GM12878 (cell line): ENCODE measurements at regions not wholly inside any gene's neighbourhood (a gene's known extent, or its start where the extent isn't known, plus 50 kb on each side); places are given as distances from the start of the nearest gene placed in this dataset.

Source experiments
- ATAC-seq: fragments of 200-7000 bp; cut with Tn5 transposase; 3 replicates; pipeline ENCODE4 v1.9.1; 2020; ENCODE audit warnings: mild to moderate bottlenecking, moderate library complexity
- BruUV-seq: library from RNA; stranded (reverse); fragments of 400-500 nt; replicated peaks from 2 replicates; lab custom pipeline; 2021; lab: Mats Ljungman, UMichigan
- CTCF ChIA-PET: fragments of 300-600 bp; sonication (Branson Sonifier 250); formaldehyde crosslinking; extraction: SDS; loops from one replicate; lab custom pipeline; 2021; ENCODE audit warnings: inconsistent platforms; lab: Yijun Ruan, JAX
- POLR2A ChIA-PET: fragments of 350-600 bp; formaldehyde crosslinking; extraction: SDS; loops from one replicate; lab custom pipeline; 2021; ENCODE audit warnings: inconsistent platforms; lab: Charles Lee
- RAD21 ChIA-PET: fragments of 300-600 bp; sonication (Branson Sonifier 250); formaldehyde crosslinking; loops from one replicate; lab custom pipeline; 2023; ENCODE audit warnings: antibody characterized with exemption; ENCODE audit not compliant: unreplicated experiment; lab: Charles Lee
- SMC1A ChIA-PET: fragments of 300-600 bp; sonication (Branson Sonifier 250); formaldehyde crosslinking; loops from one replicate; lab custom pipeline; 2023; ENCODE audit not compliant: unreplicated experiment, uncharacterized antibody; lab: Charles Lee
- DNase-seq: peaks from one replicate; pipeline ENCODE4 v3.0.0-alpha.2; 2011; ENCODE audit warnings: low read depth, low spot score
- FAIRE-seq: peaks from 3 replicates; lab custom pipeline; 2011; peaks lifted over from hg19 to GRCh38; lab: Jason Lieb, UNC
- H2AFZ ChIP-seq: 2 replicates; pipeline ENCODE4 v1.6.0; 2011; ENCODE audit warnings: low read depth, low read length, control low read depth; ENCODE audit not compliant: control insufficient read depth
- H3K27ac ChIP-seq: 2 replicates; pipeline ENCODE4 v1.5.1; 2011; ENCODE audit warnings: control low read depth; ENCODE audit not compliant: control insufficient read depth, insufficient read depth
- H3K27me3 ChIP-seq, 2 experiments: replicated peaks in 1 of 2; 2 replicates each; pipeline versions ENCODE4 v1.6.0 to v1.6.1; 2011; ENCODE audit warnings: low read length in 1 of 2; ENCODE audit not compliant: control insufficient read depth in 2 of 2, insufficient read depth in 2 of 2
- H3K36me3 ChIP-seq, 2 experiments: 2 replicates each; pipeline ENCODE4 v1.5.1; 2011; ENCODE audit warnings: low read length in 1 of 2; ENCODE audit not compliant: control insufficient read depth in 2 of 2, insufficient read depth in 2 of 2
- H3K4me1 ChIP-seq: 2 replicates; pipeline ENCODE4 v1.6.1; 2011; ENCODE audit warnings: mild to moderate bottlenecking, low read length, moderate library complexity, mixed read lengths; ENCODE audit not compliant: control insufficient read depth, insufficient read depth
- H3K4me2 ChIP-seq: 2 replicates; pipeline ENCODE4 v1.6.0; 2011; ENCODE audit warnings: control low read depth; ENCODE audit not compliant: control insufficient read depth, insufficient read depth
- H3K4me3 ChIP-seq: fragments of 200-600 bp; sonication (generic); 2 replicates; pipeline ENCODE4 v1.5.1; 2016
- H3K79me2 ChIP-seq: 2 replicates; pipeline ENCODE4 v1.6.0; 2011; ENCODE audit warnings: low read length; ENCODE audit not compliant: control insufficient read depth, insufficient read depth
- H3K9ac ChIP-seq: 2 replicates; pipeline ENCODE4 v1.8.0; 2011; ENCODE audit warnings: low read length, control low read depth, mixed read lengths; ENCODE audit not compliant: control insufficient read depth, insufficient read depth
- H3K9me3 ChIP-seq: replicated peaks from 3 replicates; pipeline ENCODE4 v1.5.1; 2011; ENCODE audit warnings: mild to moderate bottlenecking, low read length; ENCODE audit not compliant: control insufficient read depth, insufficient read depth
- H4K20me1 ChIP-seq: 2 replicates; pipeline ENCODE4 v1.6.0; 2011; ENCODE audit not compliant: control insufficient read depth, insufficient read depth
- CBX5 ChIP-seq: sonication (generic); IDR thresholded peaks from 2 replicates; pipeline ENCODE4 v1.6.1; 2016; ENCODE audit warnings: low read depth, moderate library complexity, mild to moderate bottlenecking, inconsistent platforms
- KDM1A ChIP-seq: fragments of 200-600 bp; sonication (generic); IDR thresholded peaks from 2 replicates; pipeline ENCODE4 v1.6.1; 2016; ENCODE audit warnings: borderline replicate concordance
- PML ChIP-seq: IDR thresholded peaks from 2 replicates; pipeline ENCODE4 v1.6.1; 2012; ENCODE audit warnings: low read length, inconsistent platforms
- POLR2A ChIP-seq: IDR thresholded peaks from 2 replicates; pipeline ENCODE4 v1.6.1; 2011; ENCODE audit warnings: low read depth, mild to moderate bottlenecking, low read length
- SIN3A ChIP-seq: IDR thresholded peaks from 2 replicates; pipeline ENCODE4 v1.6.1; 2012; ENCODE audit warnings: low read depth, low read length, improper control_type of control experiment
- SMARCA5 ChIP-seq: fragments of 450-650 bp; IDR thresholded peaks from 2 replicates; pipeline ENCODE4 v1.6.1; 2017; ENCODE audit warnings: mild to moderate bottlenecking
- ZNF274 ChIP-seq: IDR thresholded peaks from one replicate; pipeline ENCODE4 v1.8.0; 2011; ENCODE audit not compliant: insufficient read length, insufficient read depth
- ZNF384 ChIP-seq: IDR thresholded peaks from 2 replicates; pipeline ENCODE4 v1.6.1; 2012; ENCODE audit warnings: low read depth, mild to moderate bottlenecking, low read length, improper control_type of control experiment, borderline replicate concordance
- ZNF622 ChIP-seq: fragments of 450-650 bp; IDR thresholded peaks from 2 replicates; pipeline ENCODE4 v1.6.1; 2017; ENCODE audit warnings: mild to moderate bottlenecking, inconsistent platforms
- WGBS: methylation state at CpG from one replicate; pipeline ENCODE4 v1.1.6; 2016; ENCODE audit warnings: low lambda C conversion rate; ENCODE audit not compliant: insufficient replicate concordance, insufficient coverage; ENCODE audit errors: missing lambda C conversion rate; 5-methylcytosine and 5-hydroxymethylcytosine counted together
- in situ Hi-C: fragments of 300-500 bp; cut with MboI; formaldehyde crosslinking; loops from 9 replicates; pipeline ENCODE4 v1.14.3; 2018; ENCODE audit warnings: mixed read lengths
- intact Hi-C: fragments of 100-400 bp; cut with micrococcal nuclease; formaldehyde crosslinking; loops from one replicate; pipeline ENCODE4 v1.14.2; 2022; ENCODE audit not compliant: unreplicated experiment
- TF ChIP-seq, protein P1 (sequence below): fragments of 450-650 bp; IDR thresholded peaks from 2 replicates; pipeline ENCODE4 v1.6.1; 2017; ENCODE audit warnings: antibody characterized with exemption, mild to moderate bottlenecking, moderate library complexity
- TF ChIP-seq, protein P2 (sequence below): fragments of 450-650 bp; IDR thresholded peaks from 2 replicates; pipeline ENCODE4 v1.6.1; 2017; ENCODE audit warnings: low read depth, mild to moderate bottlenecking, moderate library complexity
- TF ChIP-seq, protein P3 (sequence below): fragments of 450-650 bp; IDR thresholded peaks from 2 replicates; pipeline ENCODE4 v1.6.1; 2016; ENCODE audit warnings: mild to moderate bottlenecking
- TF ChIP-seq, protein P4 (sequence below): IDR thresholded peaks from 2 replicates; pipeline ENCODE4 v1.6.1; 2011; ENCODE audit warnings: borderline replicate concordance, low read depth, mild to moderate bottlenecking, moderate library complexity, mixed read lengths, low read length; ENCODE audit not compliant: insufficient read depth; ENCODE audit errors: extremely low read length
- TF ChIP-seq, protein P5 (sequence below): fragments of 450-650 bp; IDR thresholded peaks from 2 replicates; pipeline ENCODE4 v1.6.1; 2016; ENCODE audit warnings: mild to moderate bottlenecking, moderate library complexity, borderline replicate concordance

DNA sequence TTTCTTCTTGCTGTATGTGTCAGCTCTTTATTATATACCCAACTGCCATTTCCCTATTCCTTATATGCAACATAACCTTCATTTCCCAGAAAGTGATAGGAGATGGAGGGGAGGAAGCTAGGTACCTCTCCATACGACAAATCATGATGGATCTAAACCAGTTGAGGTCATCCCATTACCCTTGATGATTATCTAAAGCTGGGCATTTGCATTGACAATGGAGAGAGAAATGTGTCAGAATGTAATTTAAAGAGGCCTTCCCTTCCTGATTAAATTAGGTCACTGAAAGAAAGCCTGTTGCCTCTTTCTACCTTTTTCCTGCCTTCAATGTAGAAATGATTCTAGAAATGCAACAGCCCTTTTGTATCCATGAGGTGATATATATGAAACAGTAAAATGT, 81.9 kb downstream of the SUCNR1 start:
- no peaks in the 10 kb centered on the region for H3K36me3 ChIP-seq
- intact Hi-C loops, result no loop called here
- H3K4me1 ChIP-seq, result no peaks in the 10 kb centered on the region
- RAD21 ChIA-PET, result no interaction called here
- H4K20me1 ChIP-seq, result no peaks in the 10 kb centered on the region
- POLR2A ChIA-PET, result no interaction called here
- no peaks in the 10 kb centered on the region for H3K79me2 ChIP-seq
- no peak for DNase-seq
- no peaks in the 10 kb centered on the region for H3K9me3 ChIP-seq
- no peak overlapping the region for H2AFZ ChIP-seq
- H3K27ac ChIP-seq, result no peak overlapping the region
- no peaks in the 10 kb centered on the region; a peak in 1 of 4 replicates for H3K27me3 ChIP-seq
- H3K9ac ChIP-seq, result no peak overlapping the region
- SMC1A ChIA-PET, result no interaction called here
- FAIRE-seq, result no peak
- no peak overlapping the region for H3K4me2 ChIP-seq
- in situ Hi-C loops, result no loop called here
- 0% methylated on average over 1 of the region's 1 CpG for WGBS
- no peak overlapping the region for H3K4me3 ChIP-seq
- BruUV-seq, result no TSS peak
- CTCF ChIA-PET, result no interaction called here
- no peak for ATAC-seq
- TF ChIP-seq ZNF384 (no peak), CBX5 (no peak), SIN3A (no peak), ZNF622 (no peak), ZNF274 (no peak), PML (no peak), POLR2A (no peak), SMARCA5 (no peak), KDM1A (no peak)
- TF ChIP-seq, protein P1, sequence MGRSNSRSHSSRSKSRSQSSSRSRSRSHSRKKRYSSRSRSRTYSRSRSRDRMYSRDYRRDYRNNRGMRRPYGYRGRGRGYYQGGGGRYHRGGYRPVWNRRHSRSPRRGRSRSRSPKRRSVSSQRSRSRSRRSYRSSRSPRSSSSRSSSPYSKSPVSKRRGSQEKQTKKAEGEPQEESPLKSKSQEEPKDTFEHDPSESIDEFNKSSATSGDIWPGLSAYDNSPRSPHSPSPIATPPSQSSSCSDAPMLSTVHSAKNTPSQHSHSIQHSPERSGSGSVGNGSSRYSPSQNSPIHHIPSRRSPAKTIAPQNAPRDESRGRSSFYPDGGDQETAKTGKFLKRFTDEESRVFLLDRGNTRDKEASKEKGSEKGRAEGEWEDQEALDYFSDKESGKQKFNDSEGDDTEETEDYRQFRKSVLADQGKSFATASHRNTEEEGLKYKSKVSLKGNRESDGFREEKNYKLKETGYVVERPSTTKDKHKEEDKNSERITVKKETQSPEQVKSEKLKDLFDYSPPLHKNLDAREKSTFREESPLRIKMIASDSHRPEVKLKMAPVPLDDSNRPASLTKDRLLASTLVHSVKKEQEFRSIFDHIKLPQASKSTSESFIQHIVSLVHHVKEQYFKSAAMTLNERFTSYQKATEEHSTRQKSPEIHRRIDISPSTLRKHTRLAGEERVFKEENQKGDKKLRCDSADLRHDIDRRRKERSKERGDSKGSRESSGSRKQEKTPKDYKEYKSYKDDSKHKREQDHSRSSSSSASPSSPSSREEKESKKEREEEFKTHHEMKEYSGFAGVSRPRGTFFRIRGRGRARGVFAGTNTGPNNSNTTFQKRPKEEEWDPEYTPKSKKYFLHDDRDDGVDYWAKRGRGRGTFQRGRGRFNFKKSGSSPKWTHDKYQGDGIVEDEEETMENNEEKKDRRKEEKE, result no peak
- TF ChIP-seq, protein P2, sequence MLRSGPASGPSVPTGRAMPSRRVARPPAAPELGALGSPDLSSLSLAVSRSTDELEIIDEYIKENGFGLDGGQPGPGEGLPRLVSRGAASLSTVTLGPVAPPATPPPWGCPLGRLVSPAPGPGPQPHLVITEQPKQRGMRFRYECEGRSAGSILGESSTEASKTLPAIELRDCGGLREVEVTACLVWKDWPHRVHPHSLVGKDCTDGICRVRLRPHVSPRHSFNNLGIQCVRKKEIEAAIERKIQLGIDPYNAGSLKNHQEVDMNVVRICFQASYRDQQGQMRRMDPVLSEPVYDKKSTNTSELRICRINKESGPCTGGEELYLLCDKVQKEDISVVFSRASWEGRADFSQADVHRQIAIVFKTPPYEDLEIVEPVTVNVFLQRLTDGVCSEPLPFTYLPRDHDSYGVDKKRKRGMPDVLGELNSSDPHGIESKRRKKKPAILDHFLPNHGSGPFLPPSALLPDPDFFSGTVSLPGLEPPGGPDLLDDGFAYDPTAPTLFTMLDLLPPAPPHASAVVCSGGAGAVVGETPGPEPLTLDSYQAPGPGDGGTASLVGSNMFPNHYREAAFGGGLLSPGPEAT, result no peak
- TF ChIP-seq, protein P3, sequence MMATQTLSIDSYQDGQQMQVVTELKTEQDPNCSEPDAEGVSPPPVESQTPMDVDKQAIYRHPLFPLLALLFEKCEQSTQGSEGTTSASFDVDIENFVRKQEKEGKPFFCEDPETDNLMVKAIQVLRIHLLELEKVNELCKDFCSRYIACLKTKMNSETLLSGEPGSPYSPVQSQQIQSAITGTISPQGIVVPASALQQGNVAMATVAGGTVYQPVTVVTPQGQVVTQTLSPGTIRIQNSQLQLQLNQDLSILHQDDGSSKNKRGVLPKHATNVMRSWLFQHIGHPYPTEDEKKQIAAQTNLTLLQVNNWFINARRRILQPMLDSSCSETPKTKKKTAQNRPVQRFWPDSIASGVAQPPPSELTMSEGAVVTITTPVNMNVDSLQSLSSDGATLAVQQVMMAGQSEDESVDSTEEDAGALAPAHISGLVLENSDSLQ, result no peak
- TF ChIP-seq, protein P4, sequence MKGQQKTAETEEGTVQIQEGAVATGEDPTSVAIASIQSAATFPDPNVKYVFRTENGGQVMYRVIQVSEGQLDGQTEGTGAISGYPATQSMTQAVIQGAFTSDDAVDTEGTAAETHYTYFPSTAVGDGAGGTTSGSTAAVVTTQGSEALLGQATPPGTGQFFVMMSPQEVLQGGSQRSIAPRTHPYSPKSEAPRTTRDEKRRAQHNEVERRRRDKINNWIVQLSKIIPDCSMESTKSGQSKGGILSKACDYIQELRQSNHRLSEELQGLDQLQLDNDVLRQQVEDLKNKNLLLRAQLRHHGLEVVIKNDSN, result no peak
- TF ChIP-seq, protein P5, sequence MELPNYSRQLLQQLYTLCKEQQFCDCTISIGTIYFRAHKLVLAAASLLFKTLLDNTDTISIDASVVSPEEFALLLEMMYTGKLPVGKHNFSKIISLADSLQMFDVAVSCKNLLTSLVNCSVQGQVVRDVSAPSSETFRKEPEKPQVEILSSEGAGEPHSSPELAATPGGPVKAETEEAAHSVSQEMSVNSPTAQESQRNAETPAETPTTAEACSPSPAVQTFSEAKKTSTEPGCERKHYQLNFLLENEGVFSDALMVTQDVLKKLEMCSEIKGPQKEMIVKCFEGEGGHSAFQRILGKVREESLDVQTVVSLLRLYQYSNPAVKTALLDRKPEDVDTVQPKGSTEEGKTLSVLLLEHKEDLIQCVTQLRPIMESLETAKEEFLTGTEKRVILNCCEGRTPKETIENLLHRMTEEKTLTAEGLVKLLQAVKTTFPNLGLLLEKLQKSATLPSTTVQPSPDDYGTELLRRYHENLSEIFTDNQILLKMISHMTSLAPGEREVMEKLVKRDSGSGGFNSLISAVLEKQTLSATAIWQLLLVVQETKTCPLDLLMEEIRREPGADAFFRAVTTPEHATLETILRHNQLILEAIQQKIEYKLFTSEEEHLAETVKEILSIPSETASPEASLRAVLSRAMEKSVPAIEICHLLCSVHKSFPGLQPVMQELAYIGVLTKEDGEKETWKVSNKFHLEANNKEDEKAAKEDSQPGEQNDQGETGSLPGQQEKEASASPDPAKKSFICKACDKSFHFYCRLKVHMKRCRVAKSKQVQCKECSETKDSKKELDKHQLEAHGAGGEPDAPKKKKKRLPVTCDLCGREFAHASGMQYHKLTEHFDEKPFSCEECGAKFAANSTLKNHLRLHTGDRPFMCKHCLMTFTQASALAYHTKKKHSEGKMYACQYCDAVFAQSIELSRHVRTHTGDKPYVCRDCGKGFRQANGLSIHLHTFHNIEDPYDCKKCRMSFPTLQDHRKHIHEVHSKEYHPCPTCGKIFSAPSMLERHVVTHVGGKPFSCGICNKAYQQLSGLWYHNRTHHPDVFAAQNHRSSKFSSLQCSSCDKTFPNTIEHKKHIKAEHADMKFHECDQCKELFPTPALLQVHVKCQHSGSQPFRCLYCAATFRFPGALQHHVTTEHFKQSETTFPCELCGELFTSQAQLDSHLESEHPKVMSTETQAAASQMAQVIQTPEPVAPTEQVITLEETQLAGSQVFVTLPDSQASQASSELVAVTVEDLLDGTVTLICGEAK, result no peak
